ENCODE measurements at regions not wholly inside any gene's neighbourhood (a gene's known extent, or its start where the extent isn't known, plus 50 kb on each side); places are given as distances from the start of the nearest gene placed in this dataset.

GRCh38 chr4:43224559-43224958 is 332.0 kb downstream of the GRXCR1 start:
- TF ChIP-seq CTCF (IDR thresholded peaks at IDR 0.05) = no peak
- Histone ChIP-seq H3K79me2 (no peaks in the 10 kb centered on the region), H3K4me3 (ENCODE audit: low read depth, low read length) (no peak overlapping the region), H3K36me3 (ENCODE audit: control insufficient read depth, insufficient read depth, low read length) (no peaks in the 10 kb centered on the region), H3K4me1 (no peaks in the 10 kb centered on the region), H3K27me3 (ENCODE audit: control insufficient read depth, insufficient read depth, low read length) (no peaks in the 10 kb centered on the region), H3K27ac (no peak overlapping the region), H3K9ac (no peak overlapping the region), H3K9me3 (ENCODE audit: control insufficient read depth, low read length) (no peaks in the 10 kb centered on the region), H2AFZ (no peak overlapping the region), H3K4me2 (ENCODE audit: low read length) (no peak overlapping the region)

GRCh38 chr4:43233321-43233720 is 340.8 kb downstream of the GRXCR1 start:
- Histone ChIP-seq H3K27me3 (ENCODE audit: control insufficient read depth, insufficient read depth, low read length) (no peaks in the 10 kb centered on the region), H3K27ac (no peak overlapping the region), H3K9me3 (ENCODE audit: control insufficient read depth, low read length) (no peaks in the 10 kb centered on the region), H3K36me3 (ENCODE audit: control insufficient read depth, insufficient read depth, low read length) (no peaks in the 10 kb centered on the region), H2AFZ (no peak overlapping the region), H3K4me2 (ENCODE audit: low read length) (no peak overlapping the region), H3K79me2 (no peaks in the 10 kb centered on the region), H3K4me1 (no peaks in the 10 kb centered on the region), H3K4me3 (ENCODE audit: low read depth, low read length) (no peak overlapping the region), H3K9ac (no peak overlapping the region)
- TF ChIP-seq CTCF (IDR thresholded peaks at IDR 0.05) = no peak

- H3K4me2 ChIP-seq (ENCODE audit: low read length) = no peak overlapping the region
- no peak overlapping the region for H3K4me3 ChIP-seq (ENCODE audit: low read depth, low read length)
- H3K9ac ChIP-seq = no peak overlapping the region
- TF ChIP-seq CTCF (IDR thresholded peaks at IDR 0.05) = no peak
- H3K36me3 ChIP-seq (ENCODE audit: control insufficient read depth, insufficient read depth, low read length) = no peaks in the 10 kb centered on the region
- no peaks in the 10 kb centered on the region for H3K4me1 ChIP-seq
- no peaks in the 10 kb centered on the region for H3K27me3 ChIP-seq (ENCODE audit: control insufficient read depth, insufficient read depth, low read length)
- H2AFZ ChIP-seq = no peak overlapping the region
- H3K9me3 ChIP-seq (ENCODE audit: control insufficient read depth, low read length) = no peaks in the 10 kb centered on the region
- H3K79me2 ChIP-seq = no peaks in the 10 kb centered on the region
- no peak overlapping the region for H3K27ac ChIP-seq
Observed at GRCh38 chr4:43234626-43235415, 342.3 kb downstream of the GRXCR1 start.

- Histone ChIP-seq H3K79me2 (no peaks in the 10 kb centered on the region), H3K27me3 (ENCODE audit: control insufficient read depth, insufficient read depth, low read length) (no peaks in the 10 kb centered on the region), H3K4me2 (ENCODE audit: low read length) (no peak overlapping the region), H3K4me1 (no peaks in the 10 kb centered on the region), H3K27ac (no peak overlapping the region), H3K9me3 (ENCODE audit: control insufficient read depth, low read length) (no peaks in the 10 kb centered on the region), H3K36me3 (ENCODE audit: control insufficient read depth, insufficient read depth, low read length) (no peaks in the 10 kb centered on the region), H3K9ac (no peak overlapping the region), H2AFZ (no peak overlapping the region), H3K4me3 (ENCODE audit: low read depth, low read length) (no peak overlapping the region)
- TF ChIP-seq CTCF (IDR thresholded peaks at IDR 0.05) = no peak
Observed at GRCh38 chr4:43238008-43238407, 345.5 kb downstream of the GRXCR1 start.

- H3K4me1 ChIP-seq = no peaks in the 10 kb centered on the region
- no peak overlapping the region for H3K4me2 ChIP-seq (ENCODE audit: low read length)
- H3K27me3 ChIP-seq (ENCODE audit: control insufficient read depth, insufficient read depth, low read length) = no peaks in the 10 kb centered on the region
- no peaks in the 10 kb centered on the region for H3K9me3 ChIP-seq (ENCODE audit: control insufficient read depth, low read length)
- no peak overlapping the region for H3K4me3 ChIP-seq (ENCODE audit: low read depth, low read length)
- no peaks in the 10 kb centered on the region for H3K79me2 ChIP-seq
- no peak overlapping the region for H3K9ac ChIP-seq
- no peak overlapping the region for H3K27ac ChIP-seq
- H3K36me3 ChIP-seq (ENCODE audit: control insufficient read depth, insufficient read depth, low read length) = no peaks in the 10 kb centered on the region
- no peak overlapping the region for H2AFZ ChIP-seq
- TF ChIP-seq CTCF (IDR thresholded peaks at IDR 0.05) = no peak
Observed at GRCh38 chr4:43238585-43238984, 346.1 kb downstream of the GRXCR1 start.

All from parathyroid adenoma (tissue), 2 donors.